HG02870 (cell line): ENCODE measurements at regions not wholly inside any gene's neighbourhood (a gene's known extent, or its start where the extent isn't known, plus 50 kb on each side); places are given as distances from the start of the nearest gene placed in this dataset.
"Not testable (repeated sequence)": the region's sequence is repeated elsewhere in the genome, so short reads cannot be mapped to it uniquely, and the experiment has no call there.

Experiments
- ATAC-seq: cut with Tn5 transposase; IDR thresholded peaks from one replicate; pipeline ENCODE4 v1.9.1; 2021; ENCODE audit warnings: mild to moderate bottlenecking, moderate library complexity; ENCODE audit not compliant: unreplicated experiment

GRCh38 chr5:60490597-60491166 lies 209.3 kb downstream of the DEPDC1B start:
- ATAC-seq = no peak

GRCh38 chr5:60489856-60490255 lies 210.1 kb downstream of the DEPDC1B start:
- no peak for ATAC-seq

GRCh38 chr5:60489377-60489776 lies 210.6 kb downstream of the DEPDC1B start:
- no peak for ATAC-seq

GRCh38 chr5:60488466-60489130 lies 211.4 kb downstream of the DEPDC1B start:
- no peak for ATAC-seq

- no peak for ATAC-seq
Measured at GRCh38 chr5:60487885-60488442, 212.0 kb downstream of the DEPDC1B start.

GRCh38 chr5:60487476-60487875 lies 212.5 kb downstream of the DEPDC1B start:
- no peak for ATAC-seq

- ATAC-seq = no peak
Measured at GRCh38 chr5:60485361-60485760, 214.6 kb downstream of the DEPDC1B start.

GRCh38 chr5:60483050-60483449 lies 216.9 kb downstream of the DEPDC1B start:
- no peak for ATAC-seq

GRCh38 chr5:60482301-60482700 lies 217.7 kb downstream of the DEPDC1B start:
- ATAC-seq = no peak

- no peak for ATAC-seq
Measured at GRCh38 chr5:60479542-60479941, 220.4 kb downstream of the DEPDC1B start.

GRCh38 chr5:60477849-60478248 lies 222.1 kb downstream of the DEPDC1B start:
- no peak for ATAC-seq

- ATAC-seq = no peak
Measured at GRCh38 chr5:60473654-60474053, 226.3 kb downstream of the DEPDC1B start.

GRCh38 chr5:60473027-60473426 lies 226.9 kb downstream of the DEPDC1B start:
- not testable (repeated sequence) for ATAC-seq

- no peak for ATAC-seq
Measured at GRCh38 chr5:60470881-60471280, 229.1 kb downstream of the DEPDC1B start.

GRCh38 chr5:60469286-60469685 lies 230.7 kb downstream of the DEPDC1B start:
- no peak for ATAC-seq

GRCh38 chr5:60463179-60463868 lies 236.6 kb downstream of the DEPDC1B start:
- no peak for ATAC-seq

GRCh38 chr5:60458666-60459065 lies 241.3 kb downstream of the DEPDC1B start:
- ATAC-seq = no peak

- ATAC-seq = no peak
Measured at GRCh38 chr5:60457233-60457632, 242.7 kb downstream of the DEPDC1B start.

GRCh38 chr5:60455589-60455988 lies 244.4 kb downstream of the DEPDC1B start:
- no peak for ATAC-seq

GRCh38 chr5:60454277-60454676 lies 245.7 kb downstream of the DEPDC1B start:
- not testable (repeated sequence) for ATAC-seq

GRCh38 chr5:60453186-60453976 lies 246.6 kb downstream of the DEPDC1B start:
- no peak for ATAC-seq
